Skeletal muscle tissue (tissue), 3 donors: ENCODE measurements at regions not wholly inside any gene's neighbourhood (a gene's known extent, or its start where the extent isn't known, plus 50 kb on each side); places are given as distances from the start of the nearest gene placed in this dataset.

Experiments
- H3K27ac ChIP-seq: one replicate; pipeline ENCODE4 v1.7.0; 2013; ENCODE audit warnings: mild to moderate bottlenecking, low read depth, low read length, inconsistent platforms
- H3K27me3 ChIP-seq, 3 donors: one replicate each; pipeline ENCODE4 v1.7.0; 2013; ENCODE audit warnings: low read length in 3 of 3; ENCODE audit not compliant: control insufficient read depth in 3 of 3, insufficient read depth in 3 of 3
- H3K36me3 ChIP-seq, 3 donors: one replicate each; pipeline ENCODE4 v1.7.0; 2013; ENCODE audit warnings: low read length in 3 of 3; ENCODE audit not compliant: control insufficient read depth in 3 of 3, insufficient read depth in 3 of 3
- H3K4me1 ChIP-seq, 3 donors: one replicate each; pipeline ENCODE4 v1.7.0; 2013; ENCODE audit warnings: low read length in 3 of 3, mild to moderate bottlenecking in 3 of 3; ENCODE audit not compliant: control insufficient read depth in 3 of 3, insufficient read depth in 3 of 3
- H3K4me3 ChIP-seq, 3 donors: one replicate each; pipeline ENCODE4 v1.7.0; 2013; ENCODE audit warnings: low read length in 3 of 3
- H3K9ac ChIP-seq, 3 donors: one replicate each; pipeline ENCODE4 v1.7.0; 2013; ENCODE audit warnings: low read length in 3 of 3, mild to moderate bottlenecking in 3 of 3, moderate library complexity in 2 of 3, low read depth in 1 of 3
- H3K9me3 ChIP-seq, 3 donors: one replicate each; pipeline ENCODE4 v1.7.0; 2013; ENCODE audit warnings: low read length in 3 of 3; ENCODE audit not compliant: control insufficient read depth in 3 of 3
- donor health status: Osteomylitis.

- no peak overlapping the region for H3K4me3 ChIP-seq
- no peak overlapping the region for H3K27ac ChIP-seq
- peaks cover 0 to 2% (median 0%) of the 10 kb centered on the region in 3 donors for H3K9me3 ChIP-seq
- H3K9ac ChIP-seq: no peak overlapping the region
- H3K27me3 ChIP-seq: no peaks in the 10 kb centered on the region
- H3K36me3 ChIP-seq: no peaks in the 10 kb centered on the region
- no peaks in the 10 kb centered on the region for H3K4me1 ChIP-seq
These were observed 644.2 kb upstream of the SEMA6A start for GRCh38 chr5:117218789-117219188.

- Histone ChIP-seq H3K9me3 (no peaks in the 10 kb centered on the region), H3K9ac (no peak overlapping the region), H3K4me3 (no peak overlapping the region), H3K27ac (no peak overlapping the region), H3K4me1 (no peaks in the 10 kb centered on the region), H3K36me3 (no peaks in the 10 kb centered on the region), H3K27me3 (no peaks in the 10 kb centered on the region)
These were observed 638.2 kb upstream of the SEMA6A start for GRCh38 chr5:117212866-117213265.

GRCh38 chr5:117210796-117211195 is 636.2 kb upstream of the SEMA6A start:
- H3K27me3 ChIP-seq: no peaks in the 10 kb centered on the region
- no peak overlapping the region for H3K27ac ChIP-seq
- no peaks in the 10 kb centered on the region for H3K36me3 ChIP-seq
- no peak overlapping the region for H3K4me3 ChIP-seq
- H3K9me3 ChIP-seq: no peaks in the 10 kb centered on the region
- no peaks in the 10 kb centered on the region for H3K4me1 ChIP-seq
- no peak overlapping the region for H3K9ac ChIP-seq

DNA sequence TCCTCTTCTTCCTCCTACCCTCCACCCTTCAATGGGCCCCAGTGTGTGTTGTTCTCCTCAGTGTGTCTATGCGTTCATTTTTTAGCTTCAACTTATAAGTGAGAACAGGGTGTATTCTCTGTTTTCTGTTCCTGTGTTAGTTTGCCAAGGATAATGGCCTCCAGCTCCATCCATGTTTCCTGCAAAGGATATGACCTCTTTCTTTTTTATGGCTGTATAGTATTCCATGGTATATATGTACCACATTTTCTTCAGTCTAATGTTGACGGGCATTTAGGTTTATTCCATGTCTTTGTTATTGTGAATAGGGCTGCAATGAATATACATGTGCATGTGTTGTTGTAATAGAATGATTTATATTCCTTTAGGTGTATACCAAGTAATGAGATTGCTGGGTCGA is 634.9 kb upstream of the SEMA6A start:
- Histone ChIP-seq H3K9me3 (no peaks in the 10 kb centered on the region), H3K9ac (no peak overlapping the region), H3K27me3 (no peaks in the 10 kb centered on the region), H3K36me3 (no peaks in the 10 kb centered on the region), H3K27ac (no peak overlapping the region), H3K4me1 (no peaks in the 10 kb centered on the region), H3K4me3 (no peak overlapping the region)

- Histone ChIP-seq H3K4me3 (no peak overlapping the region), H3K27me3 (no peaks in the 10 kb centered on the region), H3K9me3 (no peaks in the 10 kb centered on the region), H3K36me3 (no peaks in the 10 kb centered on the region), H3K4me1 (no peaks in the 10 kb centered on the region), H3K9ac (no peak overlapping the region), H3K27ac (no peak overlapping the region)
These were observed 632.6 kb upstream of the SEMA6A start for GRCh38 chr5:117207088-117207668.

GRCh38 chr5:117205894-117206293 is 631.3 kb upstream of the SEMA6A start:
- no peaks in the 10 kb centered on the region for H3K27me3 ChIP-seq
- no peaks in the 10 kb centered on the region for H3K9me3 ChIP-seq
- no peak overlapping the region for H3K9ac ChIP-seq
- no peak overlapping the region for H3K4me3 ChIP-seq
- no peak overlapping the region for H3K27ac ChIP-seq
- no peaks in the 10 kb centered on the region for H3K4me1 ChIP-seq
- no peaks in the 10 kb centered on the region for H3K36me3 ChIP-seq

DNA sequence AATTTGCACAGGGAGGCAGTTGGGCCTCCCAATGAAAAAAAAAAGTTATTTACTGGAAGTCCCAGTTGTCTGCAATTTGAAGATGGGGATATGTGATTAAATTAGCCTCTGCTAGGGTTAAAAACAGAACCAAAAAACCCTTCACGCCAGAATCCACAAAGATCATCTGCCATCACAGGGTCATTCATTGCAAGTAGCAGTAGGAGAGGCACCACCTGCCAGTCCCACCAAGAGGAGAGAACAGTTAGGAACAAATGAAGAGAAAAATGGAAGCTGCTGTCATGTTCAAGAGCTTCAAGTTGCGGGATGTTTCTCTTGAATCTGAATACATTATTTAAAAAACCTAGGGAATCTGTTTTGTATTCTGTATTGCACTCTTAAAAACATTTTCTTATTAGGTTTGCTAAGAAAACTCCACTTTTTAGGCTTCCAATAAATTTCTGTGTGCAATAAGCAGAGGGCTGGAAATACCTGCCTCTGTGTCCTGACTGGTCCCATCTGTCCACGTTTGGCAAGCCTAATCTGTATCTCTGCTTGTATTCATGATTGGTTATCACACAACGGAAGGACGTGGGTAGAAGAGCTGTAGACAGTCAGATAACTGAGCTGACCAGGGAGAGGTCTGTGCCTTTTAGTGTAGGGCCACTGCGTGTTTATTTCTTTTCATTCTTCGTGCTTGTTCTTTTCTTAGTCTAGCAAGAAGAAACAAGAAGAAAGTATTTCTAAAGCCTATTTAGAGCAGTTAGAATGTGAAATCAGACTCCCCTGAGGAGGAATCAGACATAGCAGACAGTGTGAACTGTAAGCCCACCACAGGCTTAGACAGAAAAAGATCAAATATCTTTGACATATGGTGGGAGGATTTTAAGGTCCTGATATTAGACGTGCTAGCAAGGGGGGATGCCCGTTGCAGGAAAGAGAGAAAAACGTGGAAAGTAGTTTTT is 630.6 kb upstream of the SEMA6A start:
- Histone ChIP-seq H3K27ac (no peak overlapping the region), H3K4me1 (no peaks in the 10 kb centered on the region), H3K36me3 (no peaks in the 10 kb centered on the region), H3K9me3 (no peaks in the 10 kb centered on the region), H3K9ac (no peak overlapping the region), H3K27me3 (no peaks in the 10 kb centered on the region), H3K4me3 (no peak overlapping the region)

GRCh38 chr5:117204404-117204803 is 629.8 kb upstream of the SEMA6A start:
- H3K4me3 ChIP-seq: no peak overlapping the region
- H3K27ac ChIP-seq: no peak overlapping the region
- H3K9me3 ChIP-seq: no peaks in the 10 kb centered on the region
- H3K9ac ChIP-seq: no peak overlapping the region
- H3K27me3 ChIP-seq: no peaks in the 10 kb centered on the region
- no peaks in the 10 kb centered on the region for H3K4me1 ChIP-seq
- H3K36me3 ChIP-seq: no peaks in the 10 kb centered on the region

DNA sequence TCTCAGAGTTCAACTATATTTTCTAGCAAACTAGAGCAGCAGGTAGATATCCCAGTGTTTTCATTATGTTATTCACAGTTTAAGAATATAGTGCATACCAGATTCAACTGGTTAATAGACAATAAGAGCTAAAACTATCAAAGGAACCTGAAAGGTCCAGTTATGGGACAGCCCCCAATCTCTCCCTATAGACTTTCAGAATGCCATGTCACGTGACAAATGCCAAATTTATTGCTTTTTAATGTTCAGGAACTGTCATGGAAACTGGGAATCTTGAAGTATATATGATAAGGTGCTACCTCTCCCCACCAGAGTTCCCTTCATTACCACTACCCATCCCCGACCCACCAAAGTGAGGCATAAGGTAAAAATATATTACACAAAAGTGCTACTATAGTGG is 629.0 kb upstream of the SEMA6A start:
- no peak overlapping the region for H3K27ac ChIP-seq
- H3K27me3 ChIP-seq: no peaks in the 10 kb centered on the region
- no peak overlapping the region for H3K9ac ChIP-seq
- no peaks in the 10 kb centered on the region for H3K9me3 ChIP-seq
- no peaks in the 10 kb centered on the region for H3K36me3 ChIP-seq
- H3K4me1 ChIP-seq: no peaks in the 10 kb centered on the region
- no peak overlapping the region for H3K4me3 ChIP-seq

- H3K27me3 ChIP-seq: no peaks in the 10 kb centered on the region
- H3K9me3 ChIP-seq: no peaks in the 10 kb centered on the region
- H3K4me3 ChIP-seq: no peak overlapping the region
- H3K9ac ChIP-seq: no peak overlapping the region
- no peak overlapping the region for H3K27ac ChIP-seq
- H3K4me1 ChIP-seq: no peaks in the 10 kb centered on the region
- no peaks in the 10 kb centered on the region for H3K36me3 ChIP-seq
These were observed 626.4 kb upstream of the SEMA6A start for GRCh38 chr5:117201001-117201400.
